ENCODE measurements at regions not wholly inside any gene's neighbourhood (a gene's known extent, or its start where the extent isn't known, plus 50 kb on each side); places are given as distances from the start of the nearest gene placed in this dataset.

DNA sequence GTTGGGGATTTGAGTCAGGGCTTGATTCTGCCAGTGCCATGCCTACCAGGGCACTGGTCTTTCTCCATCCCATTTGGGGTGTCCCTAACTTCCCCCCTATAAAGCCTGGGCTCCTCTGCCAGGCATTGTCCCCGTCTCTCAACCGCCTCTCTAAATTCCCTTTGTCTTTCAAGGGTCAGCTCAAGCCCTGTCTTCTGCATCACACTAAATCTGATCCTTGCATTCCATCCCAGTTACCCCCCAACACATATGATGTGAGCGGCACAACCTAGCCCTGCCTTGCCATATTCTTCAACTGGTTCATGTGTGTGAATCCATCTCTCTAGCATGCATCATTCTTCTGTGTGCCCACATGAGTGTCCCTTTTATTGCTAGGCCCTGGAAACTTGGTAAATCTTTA lies 480.9 kb downstream of the ZNF536 start:
- DNase-seq = no peak
- Histone ChIP-seq H3F3A (ENCODE audit: insufficient read depth, low read length) (no peaks in the 10 kb centered on the region), H2AFZ (ENCODE audit: low read length) (no peak overlapping the region), H3K9me2 (replicated peaks; ENCODE audit: insufficient read depth, low read length) (no peaks in the 10 kb centered on the region), H3K4me2 (ENCODE audit: low read depth, low read length) (no peak overlapping the region), H4K20me1 (ENCODE audit: insufficient read depth, low read length) (no peaks in the 10 kb centered on the region), H3K36me3 (replicated peaks; ENCODE audit: insufficient read depth, low read length) (no peaks in the 10 kb centered on the region), H3K27me3 (replicated peaks; ENCODE audit: insufficient read depth, low read length) (peaks cover 17% of the 10 kb centered on the region; the same call in 1 of the 2 replicates), H3K27ac (ENCODE audit: low read length) (no peak overlapping the region), H3K4me1 (ENCODE audit: low read length) (no peaks in the 10 kb centered on the region), H3K79me2 (ENCODE audit: low read length) (no peaks in the 10 kb centered on the region), H3K4me3 (ENCODE audit: low read length) (no peak overlapping the region), H3K9ac (ENCODE audit: low read length) (no peak overlapping the region), H3K9me3 (replicated peaks; ENCODE audit: insufficient read depth, low read length) (no peaks in the 10 kb centered on the region)
- TF ChIP-seq, protein P1, sequence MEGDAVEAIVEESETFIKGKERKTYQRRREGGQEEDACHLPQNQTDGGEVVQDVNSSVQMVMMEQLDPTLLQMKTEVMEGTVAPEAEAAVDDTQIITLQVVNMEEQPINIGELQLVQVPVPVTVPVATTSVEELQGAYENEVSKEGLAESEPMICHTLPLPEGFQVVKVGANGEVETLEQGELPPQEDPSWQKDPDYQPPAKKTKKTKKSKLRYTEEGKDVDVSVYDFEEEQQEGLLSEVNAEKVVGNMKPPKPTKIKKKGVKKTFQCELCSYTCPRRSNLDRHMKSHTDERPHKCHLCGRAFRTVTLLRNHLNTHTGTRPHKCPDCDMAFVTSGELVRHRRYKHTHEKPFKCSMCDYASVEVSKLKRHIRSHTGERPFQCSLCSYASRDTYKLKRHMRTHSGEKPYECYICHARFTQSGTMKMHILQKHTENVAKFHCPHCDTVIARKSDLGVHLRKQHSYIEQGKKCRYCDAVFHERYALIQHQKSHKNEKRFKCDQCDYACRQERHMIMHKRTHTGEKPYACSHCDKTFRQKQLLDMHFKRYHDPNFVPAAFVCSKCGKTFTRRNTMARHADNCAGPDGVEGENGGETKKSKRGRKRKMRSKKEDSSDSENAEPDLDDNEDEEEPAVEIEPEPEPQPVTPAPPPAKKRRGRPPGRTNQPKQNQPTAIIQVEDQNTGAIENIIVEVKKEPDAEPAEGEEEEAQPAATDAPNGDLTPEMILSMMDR (IDR thresholded peaks at IDR 0.05; ENCODE audit: low read length) = no peak
- TF ChIP-seq EZH2phosphoT487 (IDR thresholded peaks at IDR 0.05; ENCODE audit: low read length) = no peak
- TF ChIP-seq EZH2 (optimal IDR thresholded peaks at IDR 0.05; ENCODE audit: low read depth, low read length) = no peak

DNA sequence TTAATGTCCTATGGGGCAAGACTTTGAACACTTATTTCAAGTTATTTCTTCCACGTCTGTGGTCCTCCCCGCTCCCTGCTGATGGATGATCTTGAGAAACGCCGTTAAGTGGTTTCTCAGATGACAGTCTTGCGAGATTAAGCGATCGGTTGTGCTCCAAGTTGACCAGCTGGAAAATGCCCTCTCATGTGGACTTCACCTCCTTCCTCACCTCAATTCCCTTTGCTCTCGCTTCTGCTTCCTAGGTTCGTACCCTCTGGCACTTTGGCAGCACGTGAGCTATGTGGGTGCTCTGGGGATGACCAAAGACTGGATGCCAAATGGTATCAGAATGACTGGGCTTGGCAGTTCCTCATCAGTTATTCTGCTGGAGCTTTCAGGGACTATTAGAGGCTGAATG lies 480.0 kb downstream of the ZNF536 start:
- Histone ChIP-seq H3F3A (ENCODE audit: insufficient read depth, low read length) (no peaks in the 10 kb centered on the region), H3K9ac (ENCODE audit: low read length) (no peak overlapping the region), H3K36me3 (replicated peaks; ENCODE audit: insufficient read depth, low read length) (no peaks in the 10 kb centered on the region), H3K4me2 (ENCODE audit: low read depth, low read length) (no peak overlapping the region), H3K4me3 (ENCODE audit: low read length) (no peak overlapping the region), H3K4me1 (ENCODE audit: low read length) (no peaks in the 10 kb centered on the region), H3K27ac (ENCODE audit: low read length) (no peak overlapping the region), H3K79me2 (ENCODE audit: low read length) (no peaks in the 10 kb centered on the region), H3K9me2 (replicated peaks; ENCODE audit: insufficient read depth, low read length) (no peaks in the 10 kb centered on the region), H2AFZ (ENCODE audit: low read length) (no peak overlapping the region), H3K9me3 (replicated peaks; ENCODE audit: insufficient read depth, low read length) (no peaks in the 10 kb centered on the region), H3K27me3 (replicated peaks; ENCODE audit: insufficient read depth, low read length) (peaks cover 17% of the 10 kb centered on the region; the same call in 1 of the 2 replicates), H4K20me1 (ENCODE audit: insufficient read depth, low read length) (no peaks in the 10 kb centered on the region)
- DNase-seq = no peak
- no peak for TF ChIP-seq EZH2 (optimal IDR thresholded peaks at IDR 0.05; ENCODE audit: low read depth, low read length)
- TF ChIP-seq, protein P1 (IDR thresholded peaks at IDR 0.05; ENCODE audit: low read length) = no peak
- no peak for TF ChIP-seq EZH2phosphoT487 (IDR thresholded peaks at IDR 0.05; ENCODE audit: low read length)

DNA sequence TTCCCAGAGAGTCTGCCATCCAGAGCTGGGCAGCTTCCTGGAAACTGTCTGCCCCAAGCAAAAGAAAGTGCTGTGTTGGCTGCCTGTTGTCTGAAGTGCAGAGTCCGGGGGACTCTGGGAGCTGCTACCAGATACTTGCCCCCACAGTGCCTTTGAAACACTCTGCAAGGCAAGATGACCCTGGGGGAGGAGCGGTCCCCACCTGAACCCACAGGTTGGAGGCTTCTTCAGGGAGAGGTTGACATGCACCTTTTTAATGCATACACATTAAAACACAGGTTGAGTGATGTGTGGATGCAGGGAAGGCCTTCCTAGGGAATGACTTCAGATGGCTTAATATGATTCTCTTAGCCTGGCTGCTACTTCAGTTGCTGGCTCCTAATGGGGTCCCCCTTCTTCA lies 479.5 kb downstream of the ZNF536 start:
- no peaks in the 10 kb centered on the region for H3K4me1 ChIP-seq (ENCODE audit: low read length)
- DNase-seq = no peak
- H3F3A ChIP-seq (ENCODE audit: insufficient read depth, low read length) = no peaks in the 10 kb centered on the region
- no peaks in the 10 kb centered on the region for H3K36me3 ChIP-seq (replicated peaks; ENCODE audit: insufficient read depth, low read length)
- peaks cover 22% of the 10 kb centered on the region; the same call in 1 of the 2 replicates for H3K27me3 ChIP-seq (replicated peaks; ENCODE audit: insufficient read depth, low read length)
- H3K9me3 ChIP-seq (replicated peaks; ENCODE audit: insufficient read depth, low read length) = no peaks in the 10 kb centered on the region
- no peak overlapping the region for H3K27ac ChIP-seq (ENCODE audit: low read length)
- TF ChIP-seq EZH2 (optimal IDR thresholded peaks at IDR 0.05; ENCODE audit: low read depth, low read length) = no peak
- TF ChIP-seq EZH2phosphoT487 (IDR thresholded peaks at IDR 0.05; ENCODE audit: low read length) = no peak
- TF ChIP-seq, protein P1 (IDR thresholded peaks at IDR 0.05; ENCODE audit: low read length) = no peak
- no peaks in the 10 kb centered on the region for H3K9me2 ChIP-seq (replicated peaks; ENCODE audit: insufficient read depth, low read length)
- no peaks in the 10 kb centered on the region for H3K79me2 ChIP-seq (ENCODE audit: low read length)
- H3K9ac ChIP-seq (ENCODE audit: low read length) = no peak overlapping the region
- no peak overlapping the region for H3K4me2 ChIP-seq (ENCODE audit: low read depth, low read length)
- H2AFZ ChIP-seq (ENCODE audit: low read length) = no peak overlapping the region
- H4K20me1 ChIP-seq (ENCODE audit: insufficient read depth, low read length) = no peaks in the 10 kb centered on the region
- no peak overlapping the region for H3K4me3 ChIP-seq (ENCODE audit: low read length)

Measured in MM.1S (cell line).